NCI-H128 (cell line): ENCODE measurements at regions not wholly inside any gene's neighbourhood (a gene's known extent, or its start where the extent isn't known, plus 50 kb on each side); places are given as distances from the start of the nearest gene placed in this dataset.

Experiments
- DNase-seq: peaks from one replicate; lab custom pipeline; 2025; ENCODE audit not compliant: unreplicated experiment; lab: John Stamatoyannopoulos, UW

DNA sequence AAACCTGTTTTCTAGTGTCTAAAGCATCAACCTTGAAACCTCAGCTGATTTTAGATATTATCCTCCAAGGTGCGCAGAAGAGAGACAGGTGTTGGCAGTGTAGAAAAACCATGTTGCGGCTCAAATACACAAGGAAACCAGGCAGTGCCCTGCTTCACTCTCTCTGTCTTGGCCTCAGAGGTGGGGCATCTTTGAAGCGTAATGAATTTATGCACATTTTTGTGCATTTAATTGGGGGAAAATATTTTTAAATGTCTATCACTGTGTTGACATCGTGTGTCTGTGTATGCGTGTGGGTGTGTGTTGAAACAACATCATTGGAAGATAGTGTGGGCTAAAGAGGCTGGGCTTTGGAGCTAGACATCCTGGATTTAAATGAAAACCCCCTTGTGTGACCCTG, 334.0 kb upstream of the CHD6 start:
- DNase-seq: no peak

- DNase-seq: no peak
Measured at GRCh38 chr20:41951615-41952014, 333.4 kb upstream of the CHD6 start.

- no peak for DNase-seq
Measured at GRCh38 chr20:41939659-41940058, 321.5 kb upstream of the CHD6 start.

- no peak for DNase-seq
Measured at GRCh38 chr20:41938353-41938752, 320.2 kb upstream of the CHD6 start.

DNA sequence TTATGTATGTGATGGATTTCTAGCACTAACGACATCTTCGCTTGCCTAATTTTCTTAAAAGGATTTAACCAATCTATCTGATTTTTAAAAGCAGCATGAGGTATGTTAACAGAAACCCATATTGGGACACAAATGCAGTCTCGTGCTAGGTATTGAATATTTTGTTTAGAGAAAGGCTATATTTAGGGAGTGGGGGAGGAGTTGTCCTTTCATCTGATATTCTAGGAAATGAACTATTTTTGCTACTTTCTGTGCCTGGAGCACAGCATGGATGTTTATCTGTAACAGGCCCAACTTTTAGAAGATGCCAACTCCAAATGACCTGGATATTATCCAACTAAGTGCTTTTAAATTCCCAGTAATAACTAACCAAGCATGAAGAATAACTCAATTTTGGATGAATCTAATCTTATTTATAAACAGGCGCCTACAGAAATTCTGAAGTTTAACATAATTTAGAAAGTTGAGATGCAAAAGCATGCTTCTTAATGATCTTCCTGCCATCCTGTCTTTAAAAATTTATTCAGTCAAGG, 317.1 kb upstream of the CHD6 start:
- DNase-seq: no peak

- no peak for DNase-seq
Measured at GRCh38 chr20:41932431-41932830, 314.3 kb upstream of the CHD6 start.

- no peak for DNase-seq
Measured at GRCh38 chr20:41927655-41928054, 309.5 kb upstream of the CHD6 start.

GRCh38 chr20:41927189-41927588, 309.0 kb upstream of the CHD6 start:
- no peak for DNase-seq

GRCh38 chr20:41925476-41925875, 307.3 kb upstream of the CHD6 start:
- DNase-seq: no peak

GRCh38 chr20:41923624-41924023, 305.4 kb upstream of the CHD6 start:
- no peak for DNase-seq

DNA sequence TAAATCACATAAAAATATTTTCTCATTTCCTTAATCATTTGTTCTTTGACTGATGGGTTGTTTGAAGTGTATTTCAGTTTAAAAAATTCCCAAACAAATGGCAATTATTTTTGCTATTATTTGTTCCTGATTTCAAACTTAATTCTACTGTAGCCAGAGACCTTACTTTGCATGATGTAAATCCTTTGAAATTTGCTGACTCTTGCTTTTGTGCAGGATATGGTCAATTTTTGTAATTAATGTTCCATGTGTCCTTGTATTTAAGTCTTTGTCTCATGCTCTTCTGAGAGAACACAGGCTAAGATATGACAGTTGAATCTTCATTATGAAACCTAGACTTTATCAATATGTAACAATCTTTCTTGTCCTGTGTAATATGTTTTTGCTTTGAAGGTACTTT, 295.0 kb upstream of the CHD6 start:
- no peak for DNase-seq

DNA sequence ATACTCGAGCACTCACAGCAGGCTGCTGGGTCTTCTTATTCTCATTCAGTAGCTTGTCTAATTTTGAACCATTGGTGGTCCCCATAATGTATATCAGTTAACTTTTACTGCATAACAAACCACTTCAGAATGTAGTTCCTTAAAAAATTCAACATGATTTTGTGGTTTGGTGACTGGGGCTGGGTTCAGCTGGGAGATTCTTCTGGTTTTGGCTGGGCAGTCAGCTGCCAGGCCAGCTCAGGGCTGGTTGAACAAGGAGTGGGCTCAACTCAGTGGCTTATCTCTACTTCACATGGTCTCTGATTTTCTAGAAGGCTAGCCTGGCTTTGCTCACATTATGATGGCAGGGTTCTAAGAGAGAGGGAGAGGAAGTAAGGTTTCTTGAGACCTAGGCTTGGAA, 292.4 kb upstream of the CHD6 start:
- no peak for DNase-seq

DNA sequence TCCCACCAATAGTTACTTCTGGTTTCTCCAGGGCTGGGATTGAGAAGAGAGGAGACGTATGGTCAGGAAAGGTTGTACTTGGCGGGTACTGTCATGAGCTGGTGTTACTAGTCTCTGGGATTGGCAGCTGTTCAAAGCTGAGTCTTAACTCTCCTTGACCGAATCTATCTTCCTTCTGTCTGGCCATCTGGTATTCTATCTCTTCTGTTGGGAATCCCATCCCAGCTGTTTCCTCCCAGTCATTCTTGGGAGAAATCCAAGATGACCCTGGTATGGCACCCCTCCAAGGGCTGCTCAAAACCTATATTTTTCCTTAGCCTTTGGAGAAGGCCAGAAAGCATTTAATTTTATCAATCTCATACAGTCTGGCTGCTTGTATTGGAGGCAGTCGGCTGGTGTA, 287.0 kb upstream of the CHD6 start:
- DNase-seq: no peak

DNA sequence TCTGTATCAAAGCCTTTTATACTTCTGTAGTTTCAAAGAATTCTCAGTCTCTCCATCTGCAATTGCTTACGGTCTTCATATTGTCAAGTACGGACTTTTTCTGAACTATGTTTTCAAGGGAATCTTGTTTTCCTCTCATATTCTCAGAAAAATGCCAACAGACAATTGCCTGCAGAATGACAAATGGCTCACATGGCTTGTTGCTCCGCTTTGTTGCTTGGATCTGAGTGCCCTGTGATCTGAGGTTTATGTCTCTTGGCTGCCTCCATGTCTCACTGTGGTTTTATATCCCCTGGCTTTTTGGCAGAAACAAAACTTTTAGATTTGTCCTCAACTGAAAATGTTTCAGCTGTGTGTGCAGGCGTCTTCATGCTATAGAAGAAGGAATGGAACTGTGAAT, 285.4 kb upstream of the CHD6 start:
- no peak for DNase-seq

DNA sequence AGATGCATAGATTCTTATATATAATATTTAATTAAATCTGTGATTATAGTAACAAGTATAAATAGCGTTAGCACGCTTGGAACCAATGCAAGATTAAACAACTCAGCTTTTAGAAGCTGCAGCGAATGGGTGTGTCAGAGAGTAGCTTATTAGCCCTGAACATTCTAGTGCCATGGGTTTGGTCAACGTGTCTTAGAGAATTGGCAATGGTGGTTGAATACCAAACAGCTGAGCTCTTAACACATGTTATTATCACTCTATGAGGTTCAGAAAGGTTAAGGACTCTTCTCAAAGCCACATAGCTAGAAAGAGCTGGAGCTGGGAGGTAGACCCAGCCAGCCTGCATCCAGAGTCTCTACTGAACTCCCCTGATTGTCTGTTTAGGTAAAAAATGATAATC, 284.2 kb upstream of the CHD6 start:
- DNase-seq: no peak

DNA sequence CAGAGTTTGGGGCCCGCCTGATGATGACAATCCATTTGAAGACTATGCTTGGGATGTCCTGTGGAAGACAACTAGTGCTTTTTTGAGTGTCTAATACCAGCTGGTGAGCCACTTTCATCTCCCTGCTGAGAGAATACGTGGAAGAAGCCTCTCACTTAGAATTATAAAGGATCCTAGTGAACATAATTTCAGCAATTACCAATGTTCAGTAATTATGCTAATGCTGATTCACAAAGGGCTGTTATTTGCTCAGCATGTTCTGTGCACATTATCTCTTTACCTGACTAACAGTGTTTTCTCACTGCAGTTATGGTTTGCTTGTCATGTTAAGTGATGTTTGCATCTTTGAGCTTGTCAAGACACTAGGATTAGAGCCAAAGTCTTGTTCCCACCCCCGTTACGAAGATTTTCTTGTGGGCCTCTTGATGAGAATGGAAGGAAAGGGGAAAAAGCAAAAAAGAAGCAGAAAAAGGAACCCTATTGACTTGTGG, 282.1 kb upstream of the CHD6 start:
- no peak for DNase-seq

- no peak for DNase-seq
Measured at GRCh38 chr20:41897708-41898107, 279.5 kb upstream of the CHD6 start.

DNA sequence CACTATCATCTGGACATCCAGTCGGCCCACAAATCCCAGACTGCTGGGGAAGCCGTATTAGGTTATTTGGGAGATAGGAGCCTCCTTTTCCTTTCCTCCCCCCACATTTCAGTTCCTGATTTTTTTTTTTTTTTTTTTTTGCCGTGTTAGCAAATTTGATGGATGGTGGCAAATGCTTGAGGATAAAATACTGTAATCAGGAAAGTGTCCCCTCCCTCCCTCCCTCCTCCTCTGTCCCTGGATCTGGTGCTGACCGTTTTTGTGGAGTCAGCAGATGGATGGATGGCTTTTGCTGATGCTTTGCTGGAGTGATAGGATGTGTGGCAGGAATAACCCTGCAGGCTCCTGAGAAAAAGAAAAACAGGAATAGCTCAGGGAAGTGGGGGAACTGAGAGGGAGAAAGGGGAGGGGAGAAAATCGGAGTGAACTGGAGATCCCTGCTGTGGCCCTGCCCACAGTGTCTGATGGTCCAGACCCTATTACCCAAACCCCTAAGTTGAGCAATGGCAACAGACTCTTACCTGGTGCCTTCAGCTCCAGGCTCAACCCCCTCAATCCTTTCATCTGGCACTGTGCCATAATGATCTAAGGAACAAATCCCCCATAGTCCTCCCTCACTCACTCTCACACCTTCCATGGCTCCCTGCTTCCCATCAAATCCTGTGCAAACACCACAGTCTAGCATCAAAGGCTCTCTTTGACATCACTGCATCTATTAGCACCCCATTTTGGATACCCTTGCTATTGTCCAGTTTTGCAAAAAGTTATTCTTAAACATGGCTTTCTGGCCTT, 277.3 kb upstream of the CHD6 start:
- no peak for DNase-seq

- DNase-seq: no peak
Measured at GRCh38 chr20:41894255-41894963, 276.2 kb upstream of the CHD6 start.

DNA sequence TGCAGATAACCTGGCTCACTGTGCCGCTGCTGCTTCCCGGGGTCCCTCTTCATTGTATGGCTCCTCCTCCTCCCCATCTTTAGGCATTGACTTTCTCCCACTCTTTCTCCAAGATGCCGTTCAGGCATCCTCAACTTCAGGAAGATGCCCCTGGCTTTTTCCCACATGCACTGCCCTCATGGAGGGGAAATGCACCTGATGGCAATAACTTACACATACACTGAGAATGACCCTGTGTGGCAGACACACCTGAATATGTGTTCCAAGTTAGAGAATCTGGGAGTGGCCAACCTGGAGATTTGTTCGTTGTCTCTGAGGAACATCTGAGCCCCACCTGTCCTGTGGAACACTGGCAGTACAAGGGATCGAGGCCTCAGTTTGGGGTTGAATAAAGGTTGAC, 273.9 kb upstream of the CHD6 start:
- DNase-seq: no peak

DNA sequence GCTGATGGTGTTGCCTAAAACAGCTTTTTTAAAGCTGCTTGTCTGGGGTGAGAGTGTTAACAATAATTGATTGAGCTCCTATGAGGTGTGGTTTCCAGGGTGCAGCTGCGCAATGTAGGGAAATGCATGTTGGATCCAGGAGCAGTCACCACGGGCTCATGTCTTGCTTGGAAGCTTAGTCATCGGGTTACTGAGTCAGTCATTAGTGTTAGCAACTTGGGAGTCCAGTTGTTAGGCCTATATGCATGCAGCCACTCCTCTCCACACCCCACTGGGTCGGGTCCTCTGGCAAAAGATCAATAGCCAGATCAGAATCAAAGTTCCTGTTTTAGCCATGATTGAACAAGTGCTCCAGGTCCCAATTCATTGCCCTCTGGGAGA, 271.7 kb upstream of the CHD6 start:
- DNase-seq: no peak

GRCh38 chr20:41889126-41889843, 271.1 kb upstream of the CHD6 start:
- DNase-seq: peak; percentile 5
